ENCODE measurements at regions not wholly inside any gene's neighbourhood (a gene's known extent, or its start where the extent isn't known, plus 50 kb on each side); places are given as distances from the start of the nearest gene placed in this dataset.

- H3K9me3 ChIP-seq (replicated peaks; ENCODE audit: control insufficient read depth, insufficient read depth, low read depth, low read length), result no peaks in the 10 kb centered on the region
- no peaks in the 10 kb centered on the region for H3K36me3 ChIP-seq (ENCODE audit: control insufficient read depth, insufficient read depth, low read length)
- H4K20me1 ChIP-seq (replicated peaks; ENCODE audit: control insufficient read depth, insufficient read depth, low read length), result no peaks in the 10 kb centered on the region
- TF ChIP-seq BCOR (IDR thresholded peaks at IDR 0.05) (0 out of 2 replicates have a peak, but pooled peaks have one; percentile 10), MXD1 (CRISPR knock-in tag; IDR thresholded peaks at IDR 0.05; ENCODE audit: borderline replicate concordance, poor library complexity, severe bottlenecking) (no peak)
- no peak for DNase-seq (ENCODE audit: extremely low read depth in 1 of 4, low spot score in 3 of 4)
- H3K27me3 ChIP-seq (ENCODE audit: control insufficient read depth in 2 of 2, insufficient read depth in 2 of 2, low read length in 2 of 2), result peaks cover 2 to 58% of the 10 kb centered on the region in 2 experiments; a peak in 3 of 5 replicates
- FAIRE-seq, result no peak
- intact Hi-C loops (cut with micrococcal nuclease), result no loop called here
- H3K4me3 ChIP-seq, result no peak overlapping the region
- CTCF ChIA-PET (ENCODE audit: low intra/inter-chr PET ratio), result no interaction called here
- H3K27ac ChIP-seq (ENCODE audit: extremely low read depth, low read depth, low read length), result no peak overlapping the region
- in situ Hi-C loops (cut with MboI), result no loop called here
- BruUV-seq (replicated peaks), result no TSS peak
- POLR2A ChIA-PET, result interaction anchor here (0.6 to 0.7 kb wide), 2 partner anchors 12 to 29 kb away, joined by 3 read pairs; no protein-coding TSS in a partner anchor
- H3K79me2 ChIP-seq (ENCODE audit: control insufficient read depth, insufficient read depth, low read length), result no peaks in the 10 kb centered on the region
- H3K4me2 ChIP-seq (ENCODE audit: insufficient read depth, low read length), result no peak overlapping the region
- WGBS (ENCODE audit: insufficient coverage, low coverage, missing lambda C conversion rate), result 2% methylated on average over 5 of the region's 8 CpGs
- H3K9ac ChIP-seq (ENCODE audit: insufficient read depth in 1 of 2, low read depth in 2 of 2, low read length in 2 of 2), result no peak overlapping the region
- no peaks in the 10 kb centered on the region for H3K9me1 ChIP-seq (ENCODE audit: control insufficient read depth, insufficient read depth, low read length)
- no peak overlapping the region for H2AFZ ChIP-seq (ENCODE audit: low read depth, low read length)
- no peak for ATAC-seq
- no peaks in the 10 kb centered on the region; a peak in 1 of 5 replicates for H3K4me1 ChIP-seq (replicated peaks in 1 of 2; ENCODE audit: control insufficient read depth in 2 of 2, insufficient read depth in 2 of 2, low read length in 2 of 2)
These were observed 55.3 kb downstream of the BARX1 start for GRCh38 chr9:93899609-93900435.
